Dendritic cell treated with granulocyte-macrophage colony-stimulating factor and Interleukin-4, amounts not matched to agents 40 ng/mL and 50 ng/mL, for 4 days (primary cell): ENCODE measurements at regions not wholly inside any gene's neighbourhood (a gene's known extent, or its start where the extent isn't known, plus 50 kb on each side); places are given as distances from the start of the nearest gene placed in this dataset.
A peak's percentile ranks its signal among the peaks of the same experiment; 100 is the strongest.
"Not testable (repeated sequence)": the region's sequence is repeated elsewhere in the genome, so short reads cannot be mapped to it uniquely, and the experiment has no call there.

Experiments used
- H3K27ac Mint-ChIP-seq: one replicate; pipeline ENCODE4 v1.8.0; 2022; ENCODE audit warnings: mild to moderate bottlenecking, mixed read lengths
- H3K27me3 Mint-ChIP-seq: one replicate; pipeline ENCODE4 v1.8.0; 2022; ENCODE audit warnings: mild to moderate bottlenecking, mixed read lengths
- H3K36me3 Mint-ChIP-seq: one replicate; pipeline ENCODE4 v1.8.0; 2022; ENCODE audit warnings: low read depth, mixed read lengths
- H3K4me1 Mint-ChIP-seq: one replicate; pipeline ENCODE4 v1.8.0; 2022; ENCODE audit warnings: low read depth, mixed read lengths
- H3K4me3 Mint-ChIP-seq: one replicate; pipeline ENCODE4 v1.8.0; 2022; ENCODE audit warnings: mild to moderate bottlenecking, moderate library complexity, mixed read lengths
- H3K9me3 Mint-ChIP-seq: one replicate; pipeline ENCODE4 v1.8.0; 2022; ENCODE audit warnings: mixed read lengths
- intact Hi-C: fragments of 100-400 bp; cut with micrococcal nuclease; formaldehyde crosslinking; loops from one replicate; pipeline ENCODE4 v1.15.0; 2022

- H3K4me3 Mint-ChIP-seq, H3K36me3 Mint-ChIP-seq, intact Hi-C loops, H3K9me3 Mint-ChIP-seq, H3K27ac Mint-ChIP-seq, H3K27me3 Mint-ChIP-seq: not testable (repeated sequence)
- peaks cover 31% of the 10 kb centered on the region for H3K4me1 Mint-ChIP-seq
Observed at GRCh38 chr5:177664737-177665136, 64.8 kb downstream of the B4GALT7 start.

DNA sequence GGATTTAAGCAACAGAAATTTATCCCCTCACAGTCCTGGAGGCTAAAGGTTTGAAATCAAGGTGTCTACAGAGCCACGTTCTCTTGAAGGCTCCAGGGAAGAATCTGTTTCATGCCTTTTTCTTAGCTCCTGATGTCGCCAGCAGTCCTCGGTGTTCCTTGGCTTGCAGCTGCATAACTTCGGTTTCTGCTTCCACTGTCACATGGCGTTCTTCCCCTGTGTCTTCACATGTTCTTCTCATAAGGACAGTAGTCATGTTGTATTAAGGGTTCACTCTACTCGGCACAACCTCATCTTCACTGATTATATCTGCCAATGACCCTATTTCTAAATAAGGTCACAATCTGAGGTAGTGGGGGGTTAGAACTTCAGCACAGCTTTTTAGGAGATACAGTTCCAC, 65.2 kb downstream of the B4GALT7 start:
- peaks cover 30% of the 10 kb centered on the region for H3K4me1 Mint-ChIP-seq
- intact Hi-C loops, H3K4me3 Mint-ChIP-seq: not testable (repeated sequence)

GRCh38 chr5:177665960-177666359, 66.0 kb downstream of the B4GALT7 start:
- H3K27me3 Mint-ChIP-seq, intact Hi-C loops, H3K36me3 Mint-ChIP-seq: not testable (repeated sequence)

More for the DNA sequence above, 65.2 kb downstream of the B4GALT7 start:
- not testable (repeated sequence) for H3K36me3 Mint-ChIP-seq, H3K9me3 Mint-ChIP-seq, H3K27ac Mint-ChIP-seq, H3K27me3 Mint-ChIP-seq

GRCh38 chr5:177671035-177671754, 71.3 kb downstream of the B4GALT7 start:
- H3K36me3 Mint-ChIP-seq, H3K27me3 Mint-ChIP-seq, H3K27ac Mint-ChIP-seq, H3K4me3 Mint-ChIP-seq, intact Hi-C loops, H3K9me3 Mint-ChIP-seq: not testable (repeated sequence)
- H3K4me1 Mint-ChIP-seq = peaks cover 15% of the 10 kb centered on the region

More at GRCh38 chr5:177665960-177666359, 66.0 kb downstream of the B4GALT7 start:
- not testable (repeated sequence) for H3K4me3 Mint-ChIP-seq, H3K9me3 Mint-ChIP-seq, H3K27ac Mint-ChIP-seq
- H3K4me1 Mint-ChIP-seq = peaks cover 28% of the 10 kb centered on the region

DNA sequence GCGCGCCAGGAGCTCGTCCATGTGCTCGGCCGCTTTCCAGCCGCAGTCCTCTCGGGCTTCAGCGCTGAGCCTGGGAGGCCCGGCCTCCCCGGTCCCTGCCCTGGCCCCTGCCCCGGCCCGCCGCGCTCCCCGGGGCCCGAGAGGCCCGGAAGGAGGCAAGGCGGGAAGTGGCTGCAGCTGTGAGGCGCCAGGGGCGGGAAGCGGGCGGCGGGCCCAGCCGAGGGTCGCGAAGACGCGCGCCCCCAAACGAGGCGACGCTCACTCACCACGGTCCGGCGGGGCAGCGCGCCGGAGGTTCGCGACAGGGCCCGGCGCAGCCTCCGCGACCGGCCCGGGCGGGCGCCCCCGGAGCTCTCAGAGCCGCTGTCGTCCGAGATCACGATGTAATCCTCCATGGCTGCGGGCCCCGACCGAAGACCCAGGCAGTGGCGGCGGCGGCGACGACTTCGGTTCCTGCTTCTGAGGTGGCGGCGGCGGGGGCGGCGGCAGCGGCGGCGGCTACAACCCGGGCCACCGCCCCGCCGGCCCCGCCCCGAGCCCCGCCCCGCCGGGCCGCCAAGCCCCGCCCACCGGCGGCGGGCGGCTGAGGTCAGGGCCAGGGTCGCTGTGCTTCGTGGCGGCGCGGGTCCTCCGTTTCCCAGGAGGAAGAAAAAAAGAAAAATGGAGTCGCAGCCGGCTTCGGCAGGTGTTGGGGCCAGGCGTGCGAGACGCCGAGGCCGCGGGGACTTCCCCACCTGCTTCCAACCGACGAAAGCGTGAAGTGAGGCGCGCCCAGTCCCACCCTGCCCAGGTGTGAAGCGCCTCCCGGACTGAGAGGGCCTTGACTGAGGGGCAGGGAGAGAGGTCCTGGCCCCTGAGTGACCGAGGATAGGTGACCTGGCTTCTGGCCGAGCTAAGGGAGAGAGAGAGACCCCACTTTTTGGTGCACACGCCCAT, 72.1 kb downstream of the B4GALT7 start:
- H3K9me3 Mint-ChIP-seq, H3K27me3 Mint-ChIP-seq, H3K36me3 Mint-ChIP-seq, intact Hi-C loops, H3K27ac Mint-ChIP-seq: not testable (repeated sequence)
- peaks cover 13% of the 10 kb centered on the region for H3K4me1 Mint-ChIP-seq
- H3K4me3 Mint-ChIP-seq = peak overlapping the region; percentile 59
